PC-3 (cell line): ENCODE measurements at regions not wholly inside any gene's neighbourhood (a gene's known extent, or its start where the extent isn't known, plus 50 kb on each side); places are given as distances from the start of the nearest gene placed in this dataset.

Source experiments
- CTCF ChIP-seq: fragments of 300-600 bp; sonication (generic); conservative IDR thresholded peaks from 2 replicates; pipeline ENCODE4 v1.5.1; 2017; ENCODE audit warnings: antibody characterized with exemption, low read depth, mild to moderate bottlenecking, low read length
- EZH2phosphoT487 ChIP-seq: fragments of 300-600 bp; sonication (generic); IDR thresholded peaks from 2 replicates; pipeline ENCODE4 v1.6.1; 2018; ENCODE audit warnings: mild to moderate bottlenecking, antibody characterized with exemption, low read length, borderline replicate concordance

- no peak for TF ChIP-seq CTCF
- no peak for TF ChIP-seq EZH2phosphoT487
Measured at GRCh38 chr7:47217086-47217485, 364.8 kb downstream of the TNS3 start.
